ENCODE measurements at regions not wholly inside any gene's neighbourhood (a gene's known extent, or its start where the extent isn't known, plus 50 kb on each side); places are given as distances from the start of the nearest gene placed in this dataset.

GRCh38 chr2:240364961-240365775, 70.3 kb upstream of the GPC1 start:
- in situ Hi-C loops (cut with HindIII; ENCODE audit: low pct_unique_long_range_greater_than_20kb, low sequenced_read_pairs), result no loop called here
- no peak for DNase-seq (ENCODE audit: low read depth, low spot score)

DNA sequence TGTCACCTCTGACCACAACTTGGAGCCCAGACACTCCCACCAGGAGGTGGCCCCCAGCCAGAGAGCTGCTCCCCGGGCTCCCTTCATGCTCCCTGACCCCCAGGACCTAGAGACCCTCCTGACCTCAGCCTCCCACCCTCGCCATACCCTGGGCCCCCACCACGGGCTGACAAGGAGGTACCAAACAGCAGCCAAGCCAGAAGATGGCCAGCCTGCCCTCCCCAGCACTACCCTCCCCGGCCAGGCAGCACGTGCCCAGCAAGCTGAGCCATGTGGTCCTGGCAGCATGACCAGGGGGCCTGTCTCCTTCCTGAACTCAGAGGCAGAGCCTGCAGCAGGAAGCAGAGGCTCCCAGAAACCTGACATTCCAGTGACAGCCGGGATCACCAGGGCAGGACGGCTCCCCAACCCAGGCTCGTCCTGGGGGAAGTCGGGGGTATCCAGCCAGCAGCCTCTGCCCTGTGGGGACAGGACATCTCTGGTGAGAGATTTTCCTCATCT, 69.4 kb upstream of the GPC1 start:
- DNase-seq (ENCODE audit: low read depth, low spot score), result no peak
- in situ Hi-C loops (cut with HindIII; ENCODE audit: low pct_unique_long_range_greater_than_20kb, low sequenced_read_pairs), result no loop called here

DNA sequence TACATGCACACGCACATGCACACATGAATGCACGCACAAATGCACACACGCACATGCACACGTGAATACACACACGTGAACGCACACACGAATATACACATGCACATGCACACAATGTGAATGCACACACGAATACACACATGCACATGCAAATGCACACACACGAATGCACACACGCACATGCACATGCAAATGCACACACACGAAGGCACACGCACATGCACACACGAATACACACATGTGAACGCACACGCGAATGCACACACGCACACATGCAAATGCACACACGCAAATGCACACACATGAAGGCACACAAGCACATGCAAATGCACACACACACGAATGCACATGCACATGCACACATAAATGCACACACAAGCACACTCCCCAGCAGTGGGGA, 68.6 kb upstream of the GPC1 start:
- in situ Hi-C loops (cut with HindIII; ENCODE audit: low pct_unique_long_range_greater_than_20kb, low sequenced_read_pairs), result no loop called here
- no peak for DNase-seq (ENCODE audit: low read depth, low spot score)

GRCh38 chr2:240367721-240368120, 67.7 kb upstream of the GPC1 start:
- in situ Hi-C loops (cut with HindIII; ENCODE audit: low pct_unique_long_range_greater_than_20kb, low sequenced_read_pairs), result no loop called here
- DNase-seq (ENCODE audit: low read depth, low spot score), result no peak

DNA sequence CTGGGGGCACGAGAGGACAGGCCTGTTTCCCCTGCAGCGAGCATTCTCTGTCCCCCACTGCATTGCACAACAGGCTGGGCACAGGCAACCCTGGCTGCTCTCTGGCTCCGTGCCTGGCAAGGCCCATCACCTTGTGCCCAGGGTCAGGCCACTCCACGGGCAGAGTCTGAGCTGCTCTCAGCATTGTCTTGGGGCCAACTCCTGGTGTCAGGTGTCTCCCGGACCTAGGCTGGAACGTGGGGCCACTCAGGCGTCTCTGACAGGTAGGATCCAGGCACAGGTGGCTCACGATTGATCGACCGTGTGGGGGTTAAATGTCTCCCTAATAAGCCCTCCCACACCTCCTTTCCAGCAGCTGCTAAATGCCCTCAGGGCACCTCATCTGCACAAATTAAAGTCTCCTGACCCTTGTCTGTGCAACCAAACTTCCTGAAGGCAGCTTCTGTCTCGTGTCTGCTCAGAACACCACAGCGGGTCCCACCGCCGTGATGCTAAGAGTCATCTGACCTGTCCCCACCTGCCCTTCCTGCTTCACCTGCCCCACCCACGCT, 66.6 kb upstream of the GPC1 start:
- in situ Hi-C loops (cut with HindIII; ENCODE audit: low pct_unique_long_range_greater_than_20kb, low sequenced_read_pairs), result no loop called here
- no peak for DNase-seq (ENCODE audit: low read depth, low spot score)

DNA sequence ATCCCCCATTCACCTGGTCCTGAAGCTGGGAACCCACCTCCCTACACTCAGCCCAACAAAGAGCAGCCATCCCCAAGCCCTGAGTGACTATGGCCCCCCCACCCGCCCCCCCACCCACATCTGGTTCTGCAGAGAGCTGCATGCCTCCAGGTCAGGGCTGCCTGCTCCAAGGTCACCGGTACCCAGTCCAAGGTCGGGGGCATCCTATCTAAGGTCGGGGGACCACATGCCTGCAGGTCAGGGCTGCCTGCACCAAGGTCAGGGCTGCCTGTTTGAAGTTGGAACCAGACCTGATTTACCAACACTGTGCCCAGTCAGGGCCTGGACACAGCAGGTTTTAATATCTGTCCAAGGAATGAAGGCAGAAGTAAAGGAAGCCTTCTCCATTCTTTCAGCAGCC, 66.1 kb upstream of the GPC1 start:
- no peak for DNase-seq (ENCODE audit: low read depth, low spot score)
- in situ Hi-C loops (cut with HindIII; ENCODE audit: low pct_unique_long_range_greater_than_20kb, low sequenced_read_pairs), result no loop called here

- in situ Hi-C loops (cut with HindIII; ENCODE audit: low pct_unique_long_range_greater_than_20kb, low sequenced_read_pairs), result no loop called here
- peak; percentile 24 for DNase-seq (ENCODE audit: low read depth, low spot score)
Measured at GRCh38 chr2:240369801-240370585, 65.5 kb upstream of the GPC1 start.

GRCh38 chr2:240371129-240372000, 64.1 kb upstream of the GPC1 start:
- no peak for DNase-seq (ENCODE audit: low read depth, low spot score)
- in situ Hi-C loops (cut with HindIII; ENCODE audit: low pct_unique_long_range_greater_than_20kb, low sequenced_read_pairs), result no loop called here

DNA sequence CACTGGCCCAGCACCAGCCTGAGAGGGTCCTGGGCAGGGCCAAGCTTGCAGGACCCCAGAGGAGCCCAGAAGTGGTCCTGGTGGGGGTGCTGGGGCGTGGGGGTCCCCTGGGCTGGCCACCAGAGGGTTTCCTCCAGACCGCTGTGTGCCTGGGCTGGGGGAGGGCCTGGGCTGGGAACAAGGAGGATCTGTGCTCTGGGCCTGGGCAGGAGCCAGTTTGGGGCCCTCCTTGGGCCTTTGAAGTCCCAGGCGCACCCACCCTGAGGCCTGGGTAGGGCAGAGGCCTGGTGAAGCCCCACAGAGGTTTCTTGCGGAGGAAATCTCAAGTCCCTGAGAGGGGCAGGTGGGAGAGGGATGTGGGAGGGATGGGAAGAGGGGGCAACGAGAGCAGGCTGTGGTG, 63.4 kb upstream of the GPC1 start:
- in situ Hi-C loops (cut with HindIII; ENCODE audit: low pct_unique_long_range_greater_than_20kb, low sequenced_read_pairs), result no loop called here
- no peak for DNase-seq (ENCODE audit: low read depth, low spot score)

DNA sequence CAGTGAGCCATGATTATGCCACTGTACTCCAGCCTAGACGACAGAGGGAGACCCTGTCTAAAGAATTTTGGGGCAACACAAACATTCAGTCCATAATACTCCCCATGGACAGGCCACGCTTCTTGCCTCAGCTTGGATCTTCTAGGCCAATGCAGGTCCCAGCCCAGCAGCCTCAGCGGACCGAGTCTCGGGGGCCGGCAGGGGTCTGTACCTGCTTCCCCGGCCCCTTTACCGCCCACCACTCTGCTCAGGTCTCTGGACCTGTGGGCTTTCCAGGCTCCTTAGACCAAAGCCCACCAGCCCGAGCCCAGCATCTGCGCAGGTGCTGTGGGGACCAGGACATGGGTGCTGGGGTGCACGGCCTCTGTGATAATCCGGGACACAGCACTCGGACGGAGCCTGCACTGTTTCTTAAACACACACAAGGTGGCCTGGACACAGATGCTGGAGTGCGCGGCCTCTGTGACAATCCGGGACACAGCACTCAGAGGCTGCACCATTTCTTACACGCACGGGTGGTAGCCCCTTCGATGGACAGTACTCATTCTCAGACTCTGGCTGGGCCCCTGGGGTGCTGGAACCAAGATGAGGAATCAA, 62.1 kb upstream of the GPC1 start:
- DNase-seq (ENCODE audit: low read depth, low spot score), result no peak
- in situ Hi-C loops (cut with HindIII; ENCODE audit: low pct_unique_long_range_greater_than_20kb, low sequenced_read_pairs), result no loop called here

- in situ Hi-C loops (cut with HindIII; ENCODE audit: low pct_unique_long_range_greater_than_20kb, low sequenced_read_pairs), result no loop called here
- DNase-seq (ENCODE audit: low read depth, low spot score), result no peak
Measured at GRCh38 chr2:240374085-240374907, 61.2 kb upstream of the GPC1 start.

- in situ Hi-C loops (cut with HindIII; ENCODE audit: low pct_unique_long_range_greater_than_20kb, low sequenced_read_pairs), result no loop called here
- no peak for DNase-seq (ENCODE audit: low read depth, low spot score)
Measured at GRCh38 chr2:240375024-240375645, 60.3 kb upstream of the GPC1 start.

GRCh38 chr2:240376739-240377138, 58.7 kb upstream of the GPC1 start:
- in situ Hi-C loops (cut with HindIII; ENCODE audit: low pct_unique_long_range_greater_than_20kb, low sequenced_read_pairs), result no loop called here
- DNase-seq (ENCODE audit: low read depth, low spot score), result no peak

DNA sequence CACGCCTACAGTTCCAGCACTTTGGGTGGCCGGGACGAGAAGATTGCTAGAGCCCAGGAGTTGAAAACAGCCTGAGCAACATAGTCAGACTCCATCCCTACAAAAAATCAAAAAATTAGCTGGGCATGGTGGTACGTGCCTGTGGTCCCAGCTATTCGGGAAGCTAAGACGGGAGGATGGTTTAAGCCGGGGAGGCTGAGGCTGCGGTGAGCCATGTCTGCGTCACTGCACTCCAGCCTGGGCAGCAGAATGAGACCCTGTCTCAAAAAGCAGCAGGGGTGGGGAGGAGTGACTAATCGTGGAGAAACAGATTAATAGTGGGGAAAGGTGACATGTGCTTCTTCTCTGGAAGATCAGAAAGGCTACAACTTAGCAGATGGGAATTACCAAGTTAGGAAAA, 58.1 kb upstream of the GPC1 start:
- no peak for DNase-seq (ENCODE audit: low read depth, low spot score)
- in situ Hi-C loops (cut with HindIII; ENCODE audit: low pct_unique_long_range_greater_than_20kb, low sequenced_read_pairs), result no loop called here

GRCh38 chr2:240379089-240379636, 56.3 kb upstream of the GPC1 start:
- no peak for DNase-seq (ENCODE audit: low read depth, low spot score)
- in situ Hi-C loops (cut with HindIII; ENCODE audit: low pct_unique_long_range_greater_than_20kb, low sequenced_read_pairs), result no loop called here
